Testis (tissue), 2 donors: ENCODE measurements at regions not wholly inside any gene's neighbourhood (a gene's known extent, or its start where the extent isn't known, plus 50 kb on each side); places are given as distances from the start of the nearest gene placed in this dataset.
"Not testable (repeated sequence)": the region's sequence is repeated elsewhere in the genome, so short reads cannot be mapped to it uniquely, and the experiment has no call there.

ENCODE experiments used
- CTCF ChIP-seq, 3 experiments: fragments of 450-650 bp in 2 of 3; fragments of 200-600 bp in 1 of 3; sonication (generic) in 1 of 3; IDR thresholded peaks; one replicate each; pipeline ENCODE4 v1.5.1; 2016 to 2019; ENCODE audit warnings: antibody characterized with exemption in 3 of 3, mild to moderate bottlenecking in 2 of 3, moderate library complexity in 1 of 3
- POLR2A ChIP-seq: fragments of 450-650 bp; IDR thresholded peaks from one replicate; pipeline ENCODE4 v1.6.1; 2017; ENCODE audit warnings: antibody characterized with exemption, mild to moderate bottlenecking, moderate library complexity

DNA sequence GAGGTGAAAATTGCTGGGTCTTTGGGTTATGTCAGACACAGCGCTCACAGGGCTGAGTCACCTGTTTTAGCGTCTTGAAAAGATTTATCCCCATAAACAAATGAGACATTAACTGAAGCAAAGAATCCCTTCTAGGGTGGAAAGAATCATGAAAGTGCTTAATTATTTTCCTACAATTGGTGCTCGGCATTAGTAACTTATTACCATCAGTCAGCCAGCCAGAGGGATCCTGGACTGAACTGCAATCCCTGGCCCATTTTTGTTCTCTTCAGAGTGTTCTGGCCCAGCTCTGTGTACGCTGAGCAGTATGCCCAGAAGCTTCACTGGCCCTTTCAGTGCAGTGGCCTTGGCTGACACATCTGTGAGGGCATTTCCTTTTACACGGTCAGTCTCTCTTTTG lies 67.3 kb upstream of the ZNF678 start:
- not testable (repeated sequence) for TF ChIP-seq CTCF (IDR thresholded peaks at IDR 0.05); POLR2A
